ENCODE measurements at regions not wholly inside any gene's neighbourhood (a gene's known extent, or its start where the extent isn't known, plus 50 kb on each side); places are given as distances from the start of the nearest gene placed in this dataset.

- Histone ChIP-seq H3F3A (ENCODE audit: insufficient read depth) (no peaks in the 10 kb centered on the region), H3K27me3 (replicated peaks; ENCODE audit: insufficient read depth) (peaks cover 76% of the 10 kb centered on the region)
- no peak for TF ChIP-seq EZH2phosphoT487 (IDR thresholded peaks at IDR 0.05; ENCODE audit: insufficient read depth, low read depth)
- TF ChIP-seq EZH2 (IDR thresholded peaks at IDR 0.05; ENCODE audit: insufficient read depth, poor library complexity, severe bottlenecking), result no peak
Measured at GRCh38 chr6:28765978-28766351, 157.8 kb downstream of the TRIM27 start.

GRCh38 chr6:28766426-28766825, 157.4 kb downstream of the TRIM27 start:
- no peaks in the 10 kb centered on the region for H3K79me2 ChIP-seq (ENCODE audit: insufficient read depth)
- TF ChIP-seq EZH2phosphoT487 (IDR thresholded peaks at IDR 0.05; ENCODE audit: insufficient read depth, low read depth) (no peak), EZH2 (IDR thresholded peaks at IDR 0.05; ENCODE audit: insufficient read depth, poor library complexity, severe bottlenecking) (no peak)
- no peak overlapping the region for H3K4me3 ChIP-seq
- H3F3A ChIP-seq (ENCODE audit: insufficient read depth), result no peaks in the 10 kb centered on the region
- no peak overlapping the region for H3K9ac ChIP-seq
- no peak overlapping the region for H2AFZ ChIP-seq
- H4K20me1 ChIP-seq (ENCODE audit: insufficient read depth), result no peaks in the 10 kb centered on the region
- WGBS, 2 experiments (ENCODE audit: low coverage in 1 of 2, low lambda C conversion rate in 2 of 2, missing lambda C conversion rate in 2 of 2), result 1% methylated on average over 5 of the region's 5 CpGs
- no peaks in the 10 kb centered on the region for H3K36me3 ChIP-seq (ENCODE audit: low read depth)
- H3K27me3 ChIP-seq (replicated peaks; ENCODE audit: insufficient read depth), result peaks cover 80% of the 10 kb centered on the region
- in situ Hi-C loops (cut with MboI), result no loop called here
- no peaks in the 10 kb centered on the region for H3K9me2 ChIP-seq (ENCODE audit: insufficient read depth)
- DNase-seq, result no peak
- no peak overlapping the region for H3K27ac ChIP-seq
- H3K4me1 ChIP-seq (ENCODE audit: insufficient read depth), result no peaks in the 10 kb centered on the region
- no peaks in the 10 kb centered on the region for H3K9me3 ChIP-seq (ENCODE audit: low read depth)
- H3K4me2 ChIP-seq (ENCODE audit: unreplicated experiment), result no peak overlapping the region

More at GRCh38 chr6:28765978-28766351, 157.8 kb downstream of the TRIM27 start:
- no peaks in the 10 kb centered on the region for H4K20me1 ChIP-seq (ENCODE audit: insufficient read depth)
- DNase-seq, result no peak
- no peak overlapping the region for H2AFZ ChIP-seq
- in situ Hi-C loops (cut with MboI), result no loop called here
- H3K4me3 ChIP-seq, result no peak overlapping the region
- no peak overlapping the region for H3K4me2 ChIP-seq (ENCODE audit: unreplicated experiment)
- H3K36me3 ChIP-seq (ENCODE audit: low read depth), result no peaks in the 10 kb centered on the region
- no peaks in the 10 kb centered on the region for H3K9me3 ChIP-seq (ENCODE audit: low read depth)
- no peaks in the 10 kb centered on the region for H3K4me1 ChIP-seq (ENCODE audit: insufficient read depth)
- 1 to 3% methylated on average over 13 of the region's 13 CpGs for WGBS, 2 experiments (ENCODE audit: low coverage in 1 of 2, low lambda C conversion rate in 2 of 2, missing lambda C conversion rate in 2 of 2)
- no peaks in the 10 kb centered on the region for H3K9me2 ChIP-seq (ENCODE audit: insufficient read depth)
- no peaks in the 10 kb centered on the region for H3K79me2 ChIP-seq (ENCODE audit: insufficient read depth)
- H3K27ac ChIP-seq, result no peak overlapping the region
- no peak overlapping the region for H3K9ac ChIP-seq

GRCh38 chr6:28767133-28767532, 156.7 kb downstream of the TRIM27 start:
- WGBS, 2 experiments (ENCODE audit: low coverage in 1 of 2, low lambda C conversion rate in 2 of 2, missing lambda C conversion rate in 2 of 2), result 8% methylated on average over 4 of the region's 4 CpGs

GRCh38 chr6:28767691-28768090, 156.1 kb downstream of the TRIM27 start:
- no peaks in the 10 kb centered on the region for H3K4me1 ChIP-seq (ENCODE audit: insufficient read depth)
- H3K4me2 ChIP-seq (ENCODE audit: unreplicated experiment), result no peak overlapping the region
- WGBS, 2 experiments (ENCODE audit: low coverage in 1 of 2, low lambda C conversion rate in 2 of 2, missing lambda C conversion rate in 2 of 2), result 8 to 12% methylated on average over 5 of the region's 5 CpGs
- H4K20me1 ChIP-seq (ENCODE audit: insufficient read depth), result no peaks in the 10 kb centered on the region
- H3K9ac ChIP-seq, result no peak overlapping the region
- no peaks in the 10 kb centered on the region for H3K9me2 ChIP-seq (ENCODE audit: insufficient read depth)
- H3K36me3 ChIP-seq (ENCODE audit: low read depth), result no peaks in the 10 kb centered on the region
- in situ Hi-C loops (cut with MboI), result no loop called here
- no peaks in the 10 kb centered on the region for H3K79me2 ChIP-seq (ENCODE audit: insufficient read depth)
- no peak overlapping the region for H2AFZ ChIP-seq
- no peaks in the 10 kb centered on the region for H3K9me3 ChIP-seq (ENCODE audit: low read depth)
- TF ChIP-seq EZH2 (IDR thresholded peaks at IDR 0.05; ENCODE audit: insufficient read depth, poor library complexity, severe bottlenecking) (no peak), EZH2phosphoT487 (IDR thresholded peaks at IDR 0.05; ENCODE audit: insufficient read depth, low read depth) (no peak)
- no peak overlapping the region for H3K4me3 ChIP-seq
- H3K27me3 ChIP-seq (replicated peaks; ENCODE audit: insufficient read depth), result peaks cover 88% of the 10 kb centered on the region
- DNase-seq, result no peak
- H3K27ac ChIP-seq, result no peak overlapping the region
- no peaks in the 10 kb centered on the region for H3F3A ChIP-seq (ENCODE audit: insufficient read depth)

More at GRCh38 chr6:28767133-28767532, 156.7 kb downstream of the TRIM27 start:
- H3K36me3 ChIP-seq (ENCODE audit: low read depth), result no peaks in the 10 kb centered on the region
- H3K9me3 ChIP-seq (ENCODE audit: low read depth), result no peaks in the 10 kb centered on the region
- no peak for DNase-seq
- no peak overlapping the region for H3K4me3 ChIP-seq
- H4K20me1 ChIP-seq (ENCODE audit: insufficient read depth), result no peaks in the 10 kb centered on the region
- H3K79me2 ChIP-seq (ENCODE audit: insufficient read depth), result no peaks in the 10 kb centered on the region
- in situ Hi-C loops (cut with MboI), result no loop called here
- TF ChIP-seq EZH2 (IDR thresholded peaks at IDR 0.05; ENCODE audit: insufficient read depth, poor library complexity, severe bottlenecking), result no peak
- TF ChIP-seq EZH2phosphoT487 (IDR thresholded peaks at IDR 0.05; ENCODE audit: insufficient read depth, low read depth), result no peak
- H3K27me3 ChIP-seq (replicated peaks; ENCODE audit: insufficient read depth), result peaks cover 84% of the 10 kb centered on the region
- H3F3A ChIP-seq (ENCODE audit: insufficient read depth), result no peaks in the 10 kb centered on the region
- no peak overlapping the region for H2AFZ ChIP-seq
- no peaks in the 10 kb centered on the region for H3K9me2 ChIP-seq (ENCODE audit: insufficient read depth)
- H3K4me1 ChIP-seq (ENCODE audit: insufficient read depth), result no peaks in the 10 kb centered on the region
- H3K4me2 ChIP-seq (ENCODE audit: unreplicated experiment), result no peak overlapping the region
- no peak overlapping the region for H3K9ac ChIP-seq
- H3K27ac ChIP-seq, result no peak overlapping the region

Data from GM23248 (cell line).